ENCODE measurements at regions not wholly inside any gene's neighbourhood (a gene's known extent, or its start where the extent isn't known, plus 50 kb on each side); places are given as distances from the start of the nearest gene placed in this dataset.

GRCh38 chr11:45079075-45079444, 67.4 kb upstream of the PRDM11 start:
- TF ChIP-seq CTCF (IDR thresholded peaks at IDR 0.05): no peak
- no peak for TF ChIP-seq POLR2AphosphoS5 (IDR thresholded peaks at IDR 0.05; ENCODE audit: insufficient read depth in 1 of 2, low read depth in 1 of 2)
